Heart left ventricle (tissue), 16 donors: ENCODE measurements at regions not wholly inside any gene's neighbourhood (a gene's known extent, or its start where the extent isn't known, plus 50 kb on each side); places are given as distances from the start of the nearest gene placed in this dataset.

Source experiments
- ATAC-seq, 4 donors: fragments of 200-7000 bp; cut with Tn5 transposase; one replicate each; pipeline ENCODE4 v1.9.1; 2020 to 2022; ENCODE audit warnings: moderate library complexity in 4 of 4, mild to moderate bottlenecking in 3 of 4, moderate number of reproducible peaks in 1 of 4
- DNase-seq, 5 donors: peaks; one replicate each; pipeline ENCODE4 v3.0.0-alpha.2; 2020
- H3K27ac ChIP-seq, 12 donors: fragments of 200-600 bp; sonication (generic) in 4 of 12; one replicate each; pipeline versions ENCODE4 v1.5.0 to v1.8.0; 2016 to 2022; ENCODE audit warnings: mild to moderate bottlenecking in 2 of 12
- H3K27me3 ChIP-seq, 9 donors: fragments of 200-600 bp; sonication (generic) in 2 of 9; one replicate each; pipeline versions ENCODE4 v1.5.1 to v1.8.0; 2016 to 2022; ENCODE audit warnings: mild to moderate bottlenecking in 3 of 9
- H3K36me3 ChIP-seq, 9 donors: fragments of 200-600 bp; sonication (generic) in 2 of 9; one replicate each; pipeline versions ENCODE4 v1.5.0 to v1.8.0; 2018 to 2022; ENCODE audit warnings: mild to moderate bottlenecking in 2 of 9
- H3K4me1 ChIP-seq, 12 donors: fragments of 200-600 bp; sonication (generic) in 4 of 12; one replicate each; pipeline versions ENCODE4 v1.5.0 to v1.8.0; 2016 to 2022; ENCODE audit warnings: mild to moderate bottlenecking in 3 of 12
- H3K4me3 ChIP-seq, 12 donors: fragments of 200-600 bp; sonication (generic) in 4 of 12; one replicate each; pipeline versions ENCODE4 v1.5.0 to v1.8.0; 2017 to 2022; ENCODE audit warnings: mild to moderate bottlenecking in 9 of 12, moderate library complexity in 4 of 12
- H3K9me3 ChIP-seq, 12 donors: fragments of 200-600 bp; sonication (generic) in 4 of 12; one replicate each; pipeline versions ENCODE4 v1.5.0 to v1.8.0; 2016 to 2022; ENCODE audit warnings: mild to moderate bottlenecking in 1 of 12
- POLR2A ChIP-seq, 2 donors: fragments of 450-650 bp; IDR thresholded peaks; one replicate each; pipeline ENCODE4 v1.6.1; 2017; ENCODE audit warnings: antibody characterized with exemption in 2 of 2, mild to moderate bottlenecking in 2 of 2, moderate library complexity in 2 of 2
- WGBS, 4 donors: extraction: QIAGEN DNeasy Blood & Tissue Kit in 2 of 4; methylation state at CpG; one replicate each; pipeline versions ENCODE4 v1.1.5 to v1.1.7; 2013 to 2018; 5-methylcytosine and 5-hydroxymethylcytosine counted together
- intact Hi-C, 10 donors: fragments of 100-400 bp; cut with DNase I; formaldehyde crosslinking; loops; one replicate each; pipeline versions ENCODE4 v1.11.1 to v1.14.2; 2022
- TF ChIP-seq, protein P1 (sequence below), 12 donors: fragments of 200-600 bp; sonication (generic) in 4 of 12; IDR thresholded peaks; one replicate each; pipeline versions ENCODE4 v1.5.0 to v1.8.0; 2018 to 2022; ENCODE audit warnings: antibody characterized with exemption in 12 of 12, mild to moderate bottlenecking in 5 of 12
- donor health status: ischemic (EF 13 %, LVEDD 7.1; RV severe dilation, severe dysfunction).
- donor health status: healthy with polysubstance abuse.
- donor health status: DM: no; HTN: yes; CAD: no.
- donor health status: DM: no; HTN: no; CAD: no.
- donor health status: ischemic (EF 25% LVEDD 6.9; RV normal size, moderate dysfunction).
- donor health status: ischemic (EF 25% LVEDD 5.7; RV mildly dilated, moderate dysfunction).
- donor health status: healthy.
- donor health status: DM: yes; HTN: yes; CAD: no.
- donor health status: ischemic (EF 35%, LVEDD 5.7; RV mildly dilated, moderate dysfunction).
- donor health status: nonischemic (EF 11% LVEDD 7.7; RV severe dilation, severe dysfunction).
- donor health status: DM: yes; HTN: yes; CAD: no.
- donor health status: PGD.
- donor health status: ischemic (EF 29% LVEDD 5.4; RV normal size, mild dysfunction).
- donor health status: nonischemic (EF 23%, LVEDD 6.1; RV moderate dilation, normal function).

- no peaks in the 10 kb centered on the region for H3K36me3 ChIP-seq
- WGBS, 4 donors, result 76 to 83% (median 80%) methylated on average over 4 of the region's 4 CpGs
- ATAC-seq, result no peak
- no peaks in the 10 kb centered on the region for H3K9me3 ChIP-seq
- H3K27ac ChIP-seq, result no peak overlapping the region
- no peak overlapping the region for H3K4me3 ChIP-seq
- H3K27me3 ChIP-seq, result no peaks in the 10 kb centered on the region
- intact Hi-C loops, result no loop called here
- no peak for DNase-seq
- H3K4me1 ChIP-seq, result no peaks in the 10 kb centered on the region
- no peak for TF ChIP-seq POLR2A (IDR thresholded peaks at IDR 0.05)
- TF ChIP-seq, protein P1, sequence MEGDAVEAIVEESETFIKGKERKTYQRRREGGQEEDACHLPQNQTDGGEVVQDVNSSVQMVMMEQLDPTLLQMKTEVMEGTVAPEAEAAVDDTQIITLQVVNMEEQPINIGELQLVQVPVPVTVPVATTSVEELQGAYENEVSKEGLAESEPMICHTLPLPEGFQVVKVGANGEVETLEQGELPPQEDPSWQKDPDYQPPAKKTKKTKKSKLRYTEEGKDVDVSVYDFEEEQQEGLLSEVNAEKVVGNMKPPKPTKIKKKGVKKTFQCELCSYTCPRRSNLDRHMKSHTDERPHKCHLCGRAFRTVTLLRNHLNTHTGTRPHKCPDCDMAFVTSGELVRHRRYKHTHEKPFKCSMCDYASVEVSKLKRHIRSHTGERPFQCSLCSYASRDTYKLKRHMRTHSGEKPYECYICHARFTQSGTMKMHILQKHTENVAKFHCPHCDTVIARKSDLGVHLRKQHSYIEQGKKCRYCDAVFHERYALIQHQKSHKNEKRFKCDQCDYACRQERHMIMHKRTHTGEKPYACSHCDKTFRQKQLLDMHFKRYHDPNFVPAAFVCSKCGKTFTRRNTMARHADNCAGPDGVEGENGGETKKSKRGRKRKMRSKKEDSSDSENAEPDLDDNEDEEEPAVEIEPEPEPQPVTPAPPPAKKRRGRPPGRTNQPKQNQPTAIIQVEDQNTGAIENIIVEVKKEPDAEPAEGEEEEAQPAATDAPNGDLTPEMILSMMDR (IDR thresholded peaks at IDR 0.05), result no peak
Observed at GRCh38 chr6:126927841-126928240, 190.6 kb upstream of the RSPO3 start.

GRCh38 chr6:126937426-126937825 lies 181.0 kb upstream of the RSPO3 start:
- TF ChIP-seq, protein P1 (IDR thresholded peaks at IDR 0.05), result no peak
- TF ChIP-seq POLR2A (IDR thresholded peaks at IDR 0.05), result no peak
- Histone ChIP-seq H3K27ac (no peak overlapping the region), H3K36me3 (no peaks in the 10 kb centered on the region), H3K4me3 (no peak overlapping the region), H3K27me3 (no peaks in the 10 kb centered on the region), H3K4me1 (no peaks in the 10 kb centered on the region), H3K9me3 (no peaks in the 10 kb centered on the region)
- DNase-seq (no peak), ATAC-seq (no peak)
- intact Hi-C loops, result no loop called here

- WGBS, 4 donors, result 87 to 99% (median 94%) methylated on average over 3 of the region's 3 CpGs
Observed at GRCh38 chr6:126939784-126940183, 178.7 kb upstream of the RSPO3 start.

GRCh38 chr6:126941751-126942150 lies 176.7 kb upstream of the RSPO3 start:
- WGBS, 4 donors, result 74 to 91% (median 88%) methylated on average over 1 of the region's 1 CpG
- intact Hi-C loops, result no loop called here
- no peak for TF ChIP-seq POLR2A (IDR thresholded peaks at IDR 0.05)
- TF ChIP-seq, protein P1 (IDR thresholded peaks at IDR 0.05), result no peak
- H3K4me3 ChIP-seq, result no peak overlapping the region
- no peaks in the 10 kb centered on the region for H3K27me3 ChIP-seq
- ATAC-seq (no peak), DNase-seq (no peak)
- H3K9me3 ChIP-seq, result no peaks in the 10 kb centered on the region
- H3K36me3 ChIP-seq, result no peaks in the 10 kb centered on the region
- no peak overlapping the region for H3K27ac ChIP-seq
- H3K4me1 ChIP-seq, result no peaks in the 10 kb centered on the region

More at GRCh38 chr6:126939784-126940183, 178.7 kb upstream of the RSPO3 start:
- DNase-seq (no peak), ATAC-seq (no peak)
- intact Hi-C loops, result no loop called here
- Histone ChIP-seq H3K27ac (no peak overlapping the region), H3K36me3 (no peaks in the 10 kb centered on the region), H3K4me1 (no peaks in the 10 kb centered on the region), H3K9me3 (no peaks in the 10 kb centered on the region), H3K4me3 (no peak overlapping the region), H3K27me3 (no peaks in the 10 kb centered on the region)
- no peak for TF ChIP-seq POLR2A (IDR thresholded peaks at IDR 0.05)
- TF ChIP-seq, protein P1 (IDR thresholded peaks at IDR 0.05), result no peak
